Left ventricle myocardium superior (tissue), 1 donor: ENCODE measurements at regions not wholly inside any gene's neighbourhood (a gene's known extent, or its start where the extent isn't known, plus 50 kb on each side); places are given as distances from the start of the nearest gene placed in this dataset.
A peak's percentile ranks its signal among the peaks of the same experiment; 100 is the strongest.

Experiments used
- ATAC-seq: fragments of 200-7000 bp; cut with Tn5 transposase; one replicate; pipeline ENCODE4 v1.9.1; 2020; ENCODE audit warnings: mild to moderate bottlenecking, moderate library complexity
- DNase-seq: peaks from one replicate; pipeline ENCODE4 v3.0.0-alpha.2; 2020
- intact Hi-C: fragments of 100-400 bp; cut with micrococcal nuclease; formaldehyde crosslinking; loops from one replicate; pipeline ENCODE4 v1.11.0; 2022
- donor health status: DM: no; HTN: yes; CAD: no; lungs with severe emphysema.

- intact Hi-C loops, result no loop called here
- ATAC-seq (no peak), DNase-seq (no peak)
Measured at GRCh38 chr13:53747825-53748224, 719.2 kb downstream of the OLFM4 start.

- DNase-seq (no peak), ATAC-seq (no peak)
- intact Hi-C loops, result no loop called here
Measured at GRCh38 chr13:53749306-53749705, 720.7 kb downstream of the OLFM4 start.

GRCh38 chr13:53759016-53759415 lies 730.4 kb downstream of the OLFM4 start:
- DNase-seq (no peak), ATAC-seq (no peak)
- intact Hi-C loops, result no loop called here

- intact Hi-C loops, result no loop called here
- ATAC-seq, result no peak
- no peak for DNase-seq
Measured at GRCh38 chr13:53775807-53776206, 747.2 kb downstream of the OLFM4 start.

DNA sequence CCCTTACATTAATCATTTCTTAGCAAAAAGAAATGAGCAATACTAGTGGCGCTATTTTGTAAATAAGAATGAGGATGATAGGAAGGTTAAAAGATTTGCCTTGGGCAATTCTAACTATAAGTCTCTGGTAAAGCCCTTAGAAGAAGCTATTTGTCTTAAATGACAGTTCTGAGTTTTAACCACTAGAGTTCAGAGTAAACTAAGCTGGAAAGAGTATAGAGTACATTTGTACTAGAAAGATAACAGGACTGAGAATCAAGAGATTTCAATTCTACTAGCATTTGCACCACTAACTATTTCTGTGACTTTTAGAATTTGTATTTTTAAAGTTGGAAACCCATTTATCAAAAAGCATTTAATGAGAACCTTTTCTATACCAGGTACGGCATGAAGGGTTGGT lies 750.3 kb downstream of the OLFM4 start:
- DNase-seq (no peak), ATAC-seq (no peak)
- intact Hi-C loops, result no loop called here

GRCh38 chr13:53781941-53782340 lies 753.3 kb downstream of the OLFM4 start:
- ATAC-seq (no peak), DNase-seq (no peak)
- intact Hi-C loops, result no loop called here

- ATAC-seq, result peak; percentile 24
- intact Hi-C loops, result no loop called here
- DNase-seq, result no peak
Measured at GRCh38 chr13:53782488-53782961, 753.9 kb downstream of the OLFM4 start.

- intact Hi-C loops, result no loop called here
- no peak for ATAC-seq
- no peak for DNase-seq
Measured at GRCh38 chr13:53783471-53783870, 754.9 kb downstream of the OLFM4 start.

DNA sequence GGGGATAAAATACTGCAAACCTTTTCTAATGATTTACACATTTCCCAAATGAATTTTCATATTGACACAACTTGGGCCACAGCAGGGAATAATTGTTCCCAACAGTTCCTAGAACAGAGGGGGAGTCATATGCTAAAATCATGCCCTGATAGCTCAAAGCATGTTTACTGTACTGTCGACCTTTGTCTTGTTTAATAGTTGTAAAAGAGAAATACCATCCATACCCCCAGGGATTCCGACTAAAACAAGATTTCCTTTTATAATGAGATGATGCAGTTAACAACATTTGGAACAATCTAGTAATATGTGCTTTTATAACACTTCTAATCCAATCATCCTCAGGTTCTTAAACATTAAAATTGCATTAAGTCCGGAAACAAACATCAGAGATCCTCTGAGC lies 759.7 kb downstream of the OLFM4 start:
- intact Hi-C loops, result no loop called here
- no peak for ATAC-seq
- no peak for DNase-seq

GRCh38 chr13:53800011-53800410 lies 771.4 kb downstream of the OLFM4 start:
- DNase-seq, result no peak

GRCh38 chr13:53807251-53807834 lies 778.7 kb downstream of the OLFM4 start:
- no peak for DNase-seq
- intact Hi-C loops, result no loop called here
- ATAC-seq, result no peak

More at GRCh38 chr13:53800011-53800410, 771.4 kb downstream of the OLFM4 start:
- no peak for ATAC-seq
- intact Hi-C loops, result no loop called here

GRCh38 chr13:53821632-53822031 lies 793.0 kb downstream of the OLFM4 start:
- intact Hi-C loops, result no loop called here
- ATAC-seq (no peak), DNase-seq (peak; percentile 15)

- DNase-seq (no peak), ATAC-seq (no peak)
- intact Hi-C loops, result no loop called here
Measured at GRCh38 chr13:53822136-53822535, 793.5 kb downstream of the OLFM4 start.

GRCh38 chr13:53839461-53839860 lies 810.8 kb downstream of the OLFM4 start:
- intact Hi-C loops, result no loop called here
- no peak for ATAC-seq
- no peak for DNase-seq

- ATAC-seq, result no peak
Measured at GRCh38 chr13:53844473-53845146, 816.0 kb downstream of the OLFM4 start.

GRCh38 chr13:53847502-53847901 lies 818.9 kb downstream of the OLFM4 start:
- no peak for ATAC-seq
- no peak for DNase-seq
- intact Hi-C loops, result no loop called here

More at GRCh38 chr13:53844473-53845146, 816.0 kb downstream of the OLFM4 start:
- intact Hi-C loops, result no loop called here
- no peak for DNase-seq

DNA sequence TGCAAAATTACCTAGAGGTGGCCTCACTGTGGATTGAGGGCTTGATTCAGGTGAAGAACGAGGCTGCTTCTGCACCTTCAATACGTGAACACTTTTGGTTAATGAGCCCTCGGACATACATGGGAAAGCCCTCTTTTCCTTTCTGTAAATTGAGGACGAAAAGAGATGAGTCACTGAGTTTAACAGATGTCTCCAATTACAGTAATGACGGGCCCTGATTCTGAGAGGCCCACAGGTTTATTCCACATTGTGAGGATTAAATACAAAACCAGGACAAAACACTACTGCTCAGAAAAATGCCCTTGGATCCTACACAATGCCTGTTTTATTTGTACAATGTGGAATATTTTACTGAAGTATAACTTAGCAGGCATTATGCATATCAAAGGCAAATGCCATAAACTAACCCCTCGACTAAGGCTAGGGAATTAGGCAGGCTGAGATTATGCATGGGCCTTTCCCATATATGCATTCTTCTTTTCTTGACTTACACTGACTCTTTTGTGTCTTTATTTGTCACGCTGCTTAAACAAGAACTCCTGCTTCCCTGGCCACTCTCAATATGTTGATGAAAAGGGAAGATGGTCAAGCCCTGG lies 819.9 kb downstream of the OLFM4 start:
- intact Hi-C loops, result no loop called here
- no peak for DNase-seq
- no peak for ATAC-seq

DNA sequence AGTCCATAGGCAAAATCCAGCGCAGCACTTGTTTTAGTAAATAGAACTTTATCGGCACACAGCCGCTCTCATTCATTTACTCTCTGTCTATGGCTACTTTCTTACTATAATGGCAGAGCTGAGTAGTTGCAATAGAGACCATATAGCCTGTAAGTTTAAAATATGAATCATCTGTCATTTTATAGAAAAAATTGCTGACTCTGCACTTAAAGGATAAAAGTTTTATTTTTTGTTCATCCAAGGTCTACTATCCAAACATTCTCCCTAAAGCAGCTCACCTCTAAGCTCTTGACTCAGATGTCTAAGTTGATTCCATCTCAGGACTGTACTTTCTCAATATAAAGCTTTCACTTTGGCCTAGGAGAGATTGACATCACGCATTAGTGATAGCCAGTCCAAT lies 825.7 kb downstream of the OLFM4 start:
- no peak for ATAC-seq
- no peak for DNase-seq
- intact Hi-C loops, result no loop called here

- ATAC-seq (no peak), DNase-seq (no peak)
- intact Hi-C loops, result no loop called here
Measured at GRCh38 chr13:53856573-53857195, 828.1 kb downstream of the OLFM4 start.

DNA sequence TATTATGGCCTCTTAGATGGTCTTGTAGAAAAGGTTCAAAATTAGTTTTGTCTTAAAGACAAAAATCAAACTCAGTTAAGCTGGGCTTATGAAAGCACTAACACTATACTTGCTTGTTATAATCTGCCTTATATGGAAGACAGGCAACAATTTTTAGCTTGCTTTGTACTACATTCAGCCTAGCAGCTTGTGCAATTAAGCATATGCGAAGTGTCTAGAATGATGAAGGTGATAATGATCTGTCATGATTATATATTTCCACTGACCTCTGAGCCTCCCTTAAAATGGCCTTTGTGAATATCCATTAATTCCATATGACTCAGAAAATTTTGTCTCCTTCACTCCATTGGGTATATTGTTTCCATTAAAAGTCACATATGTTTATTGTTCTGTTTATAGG lies 834.9 kb downstream of the OLFM4 start:
- ATAC-seq (no peak), DNase-seq (no peak)
- intact Hi-C loops, result no loop called here
